ENCODE measurements at regions not wholly inside any gene's neighbourhood (a gene's known extent, or its start where the extent isn't known, plus 50 kb on each side); places are given as distances from the start of the nearest gene placed in this dataset.

- TF ChIP-seq POLR2AphosphoS5 (IDR thresholded peaks at IDR 0.05): no peak
- TF ChIP-seq CTCF (IDR thresholded peaks at IDR 0.05): no peak
- no peak for TF ChIP-seq POLR2A (IDR thresholded peaks at IDR 0.05; ENCODE audit: low read depth)
- TF ChIP-seq EP300 (IDR thresholded peaks at IDR 0.05): no peak
Observed at GRCh38 chr2:67642961-67643360, 245.8 kb downstream of the ETAA1 start.
